ENCODE measurements at regions not wholly inside any gene's neighbourhood (a gene's known extent, or its start where the extent isn't known, plus 50 kb on each side); places are given as distances from the start of the nearest gene placed in this dataset.

DNA sequence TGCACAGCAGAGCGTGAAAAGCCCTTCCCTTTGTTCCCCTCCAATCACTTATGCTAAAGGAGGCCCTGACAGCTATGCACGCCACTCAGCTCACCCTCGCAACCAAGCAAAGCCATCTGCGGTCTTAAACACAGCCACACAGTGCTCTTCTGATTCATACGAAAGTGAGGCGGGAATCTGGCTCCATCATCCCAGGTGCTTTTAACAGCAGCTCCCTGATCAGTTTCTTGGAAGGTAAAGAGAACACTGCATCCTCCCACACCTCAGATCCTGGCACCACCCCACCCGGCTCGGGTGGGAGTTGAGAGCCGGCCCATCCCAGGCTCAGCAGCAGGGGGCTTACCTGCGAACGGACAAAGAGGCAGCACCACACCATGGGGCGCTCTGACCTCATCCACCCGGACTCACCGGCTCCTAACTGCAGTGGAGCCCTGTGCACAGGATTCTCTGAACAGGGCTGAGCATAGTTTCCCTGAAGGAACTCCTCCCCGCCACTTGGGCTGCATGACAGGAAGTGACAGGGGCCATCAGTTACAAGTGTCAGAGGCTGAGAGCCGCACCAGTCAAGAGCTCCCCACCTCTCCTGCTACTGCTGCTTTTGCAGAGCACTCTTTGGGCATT is 114.3 kb upstream of the ARHGEF3 start:
- Histone ChIP-seq H3K27ac (ENCODE audit: insufficient read depth, low read length, poor library complexity, severe bottlenecking) (peak overlapping the region; percentile 79), H3K36me3 (ENCODE audit: control insufficient read depth, insufficient read depth, low read length) (no peaks in the 10 kb centered on the region), H3K9me3 (ENCODE audit: control insufficient read depth in 2 of 2, low read length in 2 of 2) (no peaks in the 10 kb centered on the region), H3K4me1 (ENCODE audit: control insufficient read depth, insufficient read depth, low read length, poor library complexity, severe bottlenecking) (peaks cover 66% of the 10 kb centered on the region), H3K4me3 (ENCODE audit: low read depth, low read length) (peak overlapping the region; percentile 97), H3K27me3 (ENCODE audit: control insufficient read depth, insufficient read depth, low read length) (no peaks in the 10 kb centered on the region)
- peak; percentile 57 to 90 (median 74) for DNase-seq
- Mint-ChIP-seq H3K9me3 (peaks cover 0 to 2% (median 0%) of the 10 kb centered on the region in 7 donors), H3K27me3 (no peaks in the 10 kb centered on the region), H3K27ac (peak overlapping the region; percentile 95 to 97 (median 96)), H3K36me3 (peaks cover 5% of the 10 kb centered on the region), H3K4me3 (peak overlapping the region; percentile 91 to 93 (median 92)), H3K4me1 (peaks cover 44 to 69% (median 53%) of the 10 kb centered on the region in 4 donors)
- ATAC-seq (ENCODE audit: low read depth in 2 of 2) = peak; percentile 89 to 93

DNA sequence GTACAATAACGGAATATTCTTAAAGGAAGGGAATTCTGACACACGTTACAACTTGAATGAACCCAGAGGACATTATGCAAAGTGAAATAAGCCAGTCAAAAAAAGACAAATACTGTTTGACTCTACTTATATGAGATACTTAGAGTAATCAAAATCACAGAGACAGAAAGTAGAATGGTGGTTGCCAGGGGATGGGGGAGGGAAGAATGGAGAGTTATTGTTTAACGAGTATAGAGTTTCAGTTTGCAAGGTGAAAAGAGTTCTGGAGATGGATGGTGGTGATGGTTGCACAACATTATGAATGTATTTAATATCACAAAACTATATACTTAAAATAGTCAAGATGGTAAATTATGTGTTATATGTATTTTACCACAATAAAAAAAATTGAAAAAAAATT is 112.9 kb upstream of the ARHGEF3 start:
- H3K27me3 ChIP-seq (ENCODE audit: control insufficient read depth, insufficient read depth, low read length) = no peaks in the 10 kb centered on the region
- ATAC-seq (ENCODE audit: low read depth in 2 of 2) (no peak), DNase-seq (peak in 1 of 3 donors; percentile 44)
- peaks cover 12% of the 10 kb centered on the region for H3K36me3 Mint-ChIP-seq
- peaks cover 49 to 77% (median 57%) of the 10 kb centered on the region in 4 donors for H3K4me1 Mint-ChIP-seq
- no peaks in the 10 kb centered on the region for H3K9me3 ChIP-seq (ENCODE audit: control insufficient read depth in 2 of 2, low read length in 2 of 2)
- peaks cover 6% of the 10 kb centered on the region for H3K36me3 ChIP-seq (ENCODE audit: control insufficient read depth, insufficient read depth, low read length)
- peak overlapping the region; percentile 97 for H3K4me3 ChIP-seq (ENCODE audit: low read depth, low read length)
- no peaks in the 10 kb centered on the region for H3K27me3 Mint-ChIP-seq
- peaks cover 60% of the 10 kb centered on the region for H3K4me1 ChIP-seq (ENCODE audit: control insufficient read depth, insufficient read depth, low read length, poor library complexity, severe bottlenecking)
- no peak overlapping the region for H3K27ac ChIP-seq (ENCODE audit: insufficient read depth, low read length, poor library complexity, severe bottlenecking)
- peak overlapping the region; percentile 91 to 93 (median 92) for H3K4me3 Mint-ChIP-seq
- peaks cover 0 to 2% (median 0%) of the 10 kb centered on the region in 7 donors for H3K9me3 Mint-ChIP-seq
- H3K27ac Mint-ChIP-seq = peak overlapping the region in 2 of 3 donors; percentile 66 to 95

- Mint-ChIP-seq H3K9me3 (peaks cover 0 to 2% (median 0%) of the 10 kb centered on the region in 7 donors), H3K36me3 (peaks cover 28% of the 10 kb centered on the region), H3K4me1 (peaks cover 29 to 69% (median 48%) of the 10 kb centered on the region in 4 donors), H3K27me3 (no peaks in the 10 kb centered on the region), H3K27ac (no peak overlapping the region), H3K4me3 (no peak overlapping the region)
- Histone ChIP-seq H3K27ac (ENCODE audit: insufficient read depth, low read length, poor library complexity, severe bottlenecking) (no peak overlapping the region), H3K4me1 (ENCODE audit: control insufficient read depth, insufficient read depth, low read length, poor library complexity, severe bottlenecking) (peaks cover 27% of the 10 kb centered on the region), H3K4me3 (ENCODE audit: low read depth, low read length) (no peak overlapping the region), H3K36me3 (ENCODE audit: control insufficient read depth, insufficient read depth, low read length) (peaks cover 14% of the 10 kb centered on the region), H3K27me3 (ENCODE audit: control insufficient read depth, insufficient read depth, low read length) (no peaks in the 10 kb centered on the region), H3K9me3 (ENCODE audit: control insufficient read depth in 2 of 2, low read length in 2 of 2) (no peaks in the 10 kb centered on the region)
- DNase-seq = no peak
- ATAC-seq (ENCODE audit: low read depth in 2 of 2) = no peak
Measured at GRCh38 chr3:56911363-56911762, 109.6 kb upstream of the ARHGEF3 start.

DNA sequence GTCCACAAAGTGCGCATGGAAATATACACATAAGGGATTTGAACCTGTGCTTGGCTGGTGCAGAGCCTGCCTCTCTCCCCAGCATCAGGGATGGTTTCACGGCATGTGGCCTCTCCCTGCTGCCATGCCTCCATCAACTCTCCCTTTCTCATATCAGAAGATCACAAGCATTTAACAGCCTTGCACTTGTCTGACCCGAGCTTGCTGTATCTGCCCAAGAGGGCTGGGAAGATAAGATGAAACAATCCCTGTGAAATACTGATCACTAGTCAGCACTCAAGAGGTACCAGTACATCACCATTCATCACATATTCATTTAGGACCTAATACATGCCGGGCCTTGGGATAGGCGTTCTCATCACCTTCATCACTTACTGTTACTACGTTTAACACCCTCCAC is 107.6 kb upstream of the ARHGEF3 start:
- H3K27ac ChIP-seq (ENCODE audit: insufficient read depth, low read length, poor library complexity, severe bottlenecking) = no peak overlapping the region
- Mint-ChIP-seq H3K27me3 (no peaks in the 10 kb centered on the region), H3K4me3 (no peak overlapping the region), H3K27ac (peak overlapping the region in 1 of 3 donors; percentile 49), H3K4me1 (peaks cover 28 to 66% (median 42%) of the 10 kb centered on the region in 4 donors), H3K9me3 (peaks cover 0 to 2% (median 0%) of the 10 kb centered on the region in 7 donors), H3K36me3 (peaks cover 28% of the 10 kb centered on the region)
- H3K27me3 ChIP-seq (ENCODE audit: control insufficient read depth, insufficient read depth, low read length) = no peaks in the 10 kb centered on the region
- ATAC-seq (ENCODE audit: low read depth in 2 of 2) = no peak
- no peaks in the 10 kb centered on the region for H3K9me3 ChIP-seq (ENCODE audit: control insufficient read depth in 2 of 2, low read length in 2 of 2)
- H3K4me3 ChIP-seq (ENCODE audit: low read depth, low read length) = no peak overlapping the region
- no peak for DNase-seq
- peaks cover 14% of the 10 kb centered on the region for H3K36me3 ChIP-seq (ENCODE audit: control insufficient read depth, insufficient read depth, low read length)
- peaks cover 9% of the 10 kb centered on the region for H3K4me1 ChIP-seq (ENCODE audit: control insufficient read depth, insufficient read depth, low read length, poor library complexity, severe bottlenecking)

DNA sequence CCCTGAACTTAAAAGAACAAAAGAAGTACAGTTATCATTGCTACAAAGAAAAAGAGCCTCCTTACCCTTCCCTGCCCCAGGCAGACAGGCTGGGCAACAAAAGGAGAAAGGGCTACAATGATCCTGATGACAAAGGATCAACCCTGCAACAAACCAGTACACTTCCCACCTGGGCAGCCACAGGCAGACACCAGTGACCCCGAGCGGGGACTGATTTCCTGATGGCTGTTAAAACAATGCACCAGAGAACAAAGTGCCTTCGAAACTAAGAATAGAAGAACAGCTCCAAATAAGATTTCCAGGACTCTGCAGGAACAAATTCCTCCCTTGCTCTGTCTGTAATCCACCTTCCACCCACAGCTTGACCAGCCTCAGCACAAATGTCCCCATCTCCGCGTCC is 106.3 kb upstream of the ARHGEF3 start:
- no peaks in the 10 kb centered on the region for H3K27me3 ChIP-seq (ENCODE audit: control insufficient read depth, insufficient read depth, low read length)
- Mint-ChIP-seq H3K4me3 (no peak overlapping the region), H3K4me1 (peaks cover 16 to 63% (median 39%) of the 10 kb centered on the region in 4 donors), H3K36me3 (peaks cover 23% of the 10 kb centered on the region), H3K27ac (peak overlapping the region in 1 of 3 donors; percentile 71), H3K9me3 (peaks cover 0 to 1% (median 0%) of the 10 kb centered on the region in 7 donors), H3K27me3 (no peaks in the 10 kb centered on the region)
- no peaks in the 10 kb centered on the region for H3K9me3 ChIP-seq (ENCODE audit: control insufficient read depth in 2 of 2, low read length in 2 of 2)
- no peak overlapping the region for H3K4me3 ChIP-seq (ENCODE audit: low read depth, low read length)
- H3K36me3 ChIP-seq (ENCODE audit: control insufficient read depth, insufficient read depth, low read length) = peaks cover 14% of the 10 kb centered on the region
- H3K27ac ChIP-seq (ENCODE audit: insufficient read depth, low read length, poor library complexity, severe bottlenecking) = no peak overlapping the region
- peaks cover under 1% of the 10 kb centered on the region for H3K4me1 ChIP-seq (ENCODE audit: control insufficient read depth, insufficient read depth, low read length, poor library complexity, severe bottlenecking)
- DNase-seq = no peak
- ATAC-seq (ENCODE audit: low read depth in 2 of 2) = no peak

- H3K27me3 Mint-ChIP-seq = no peaks in the 10 kb centered on the region
- no peak for ATAC-seq (ENCODE audit: low read depth in 2 of 2)
- peaks cover 24 to 74% (median 49%) of the 10 kb centered on the region in 4 donors for H3K4me1 Mint-ChIP-seq
- H3K36me3 ChIP-seq (ENCODE audit: control insufficient read depth, insufficient read depth, low read length) = peaks cover 8% of the 10 kb centered on the region
- DNase-seq = no peak
- H3K36me3 Mint-ChIP-seq = peaks cover 21% of the 10 kb centered on the region
- no peak overlapping the region for H3K27ac ChIP-seq (ENCODE audit: insufficient read depth, low read length, poor library complexity, severe bottlenecking)
- H3K9me3 Mint-ChIP-seq = peaks cover 0 to 1% (median 0%) of the 10 kb centered on the region in 7 donors
- H3K9me3 ChIP-seq (ENCODE audit: control insufficient read depth in 2 of 2, low read length in 2 of 2) = no peaks in the 10 kb centered on the region
- H3K27me3 ChIP-seq (ENCODE audit: control insufficient read depth, insufficient read depth, low read length) = no peaks in the 10 kb centered on the region
- H3K4me3 ChIP-seq (ENCODE audit: low read depth, low read length) = no peak overlapping the region
- peak overlapping the region in 1 of 4 donors; percentile 84 for H3K4me3 Mint-ChIP-seq
- H3K4me1 ChIP-seq (ENCODE audit: control insufficient read depth, insufficient read depth, low read length, poor library complexity, severe bottlenecking) = peaks cover 8% of the 10 kb centered on the region
- H3K27ac Mint-ChIP-seq = peak overlapping the region in 2 of 3 donors; percentile 53 to 92
Measured at GRCh38 chr3:56904552-56905215, 102.9 kb upstream of the ARHGEF3 start.

GRCh38 chr3:56903231-56903782 is 101.6 kb upstream of the ARHGEF3 start:
- ATAC-seq (ENCODE audit: low read depth in 2 of 2) (no peak), DNase-seq (no peak)
- H3K9me3 ChIP-seq (ENCODE audit: control insufficient read depth in 2 of 2, low read length in 2 of 2) = no peaks in the 10 kb centered on the region
- no peak overlapping the region for H3K27ac ChIP-seq (ENCODE audit: insufficient read depth, low read length, poor library complexity, severe bottlenecking)
- no peaks in the 10 kb centered on the region for H3K27me3 Mint-ChIP-seq
- no peaks in the 10 kb centered on the region for H3K9me3 Mint-ChIP-seq
- H3K27ac Mint-ChIP-seq = peak overlapping the region in 2 of 3 donors; percentile 14 to 38
- H3K4me1 Mint-ChIP-seq = peaks cover 24 to 66% (median 46%) of the 10 kb centered on the region in 4 donors
- peaks cover 11% of the 10 kb centered on the region for H3K36me3 Mint-ChIP-seq
- peak overlapping the region in 1 of 4 donors; percentile 18 for H3K4me3 Mint-ChIP-seq
- H3K36me3 ChIP-seq (ENCODE audit: control insufficient read depth, insufficient read depth, low read length) = peaks cover 3% of the 10 kb centered on the region
- no peak overlapping the region for H3K4me3 ChIP-seq (ENCODE audit: low read depth, low read length)
- H3K27me3 ChIP-seq (ENCODE audit: control insufficient read depth, insufficient read depth, low read length) = no peaks in the 10 kb centered on the region
- peaks cover 8% of the 10 kb centered on the region for H3K4me1 ChIP-seq (ENCODE audit: control insufficient read depth, insufficient read depth, low read length, poor library complexity, severe bottlenecking)

Measured in CD4-positive, CD25-positive, alpha-beta regulatory T cell (primary cell).